ENCODE measurements at regions not wholly inside any gene's neighbourhood (a gene's known extent, or its start where the extent isn't known, plus 50 kb on each side); places are given as distances from the start of the nearest gene placed in this dataset.

DNA sequence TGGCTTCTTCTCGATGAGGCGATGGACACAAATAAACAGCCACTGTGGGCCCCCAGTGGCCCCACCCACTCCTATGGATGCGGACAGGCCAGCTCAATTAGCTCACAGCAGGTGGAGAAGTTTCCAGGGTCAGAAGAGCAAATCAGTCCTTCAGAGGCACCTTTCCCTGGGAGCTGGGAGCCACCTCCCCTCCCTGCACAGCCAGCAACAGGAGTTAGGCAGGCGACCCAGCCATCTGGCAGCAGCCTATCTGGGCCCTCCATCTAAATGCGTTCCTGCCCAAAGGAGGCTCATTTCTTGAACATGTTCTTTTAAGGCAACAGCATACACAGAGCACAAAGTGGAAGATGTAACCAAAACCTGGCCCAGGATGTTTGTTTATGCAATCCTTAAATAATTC, 211.9 kb upstream of the ARRDC4 start:
- TF ChIP-seq, protein P1, sequence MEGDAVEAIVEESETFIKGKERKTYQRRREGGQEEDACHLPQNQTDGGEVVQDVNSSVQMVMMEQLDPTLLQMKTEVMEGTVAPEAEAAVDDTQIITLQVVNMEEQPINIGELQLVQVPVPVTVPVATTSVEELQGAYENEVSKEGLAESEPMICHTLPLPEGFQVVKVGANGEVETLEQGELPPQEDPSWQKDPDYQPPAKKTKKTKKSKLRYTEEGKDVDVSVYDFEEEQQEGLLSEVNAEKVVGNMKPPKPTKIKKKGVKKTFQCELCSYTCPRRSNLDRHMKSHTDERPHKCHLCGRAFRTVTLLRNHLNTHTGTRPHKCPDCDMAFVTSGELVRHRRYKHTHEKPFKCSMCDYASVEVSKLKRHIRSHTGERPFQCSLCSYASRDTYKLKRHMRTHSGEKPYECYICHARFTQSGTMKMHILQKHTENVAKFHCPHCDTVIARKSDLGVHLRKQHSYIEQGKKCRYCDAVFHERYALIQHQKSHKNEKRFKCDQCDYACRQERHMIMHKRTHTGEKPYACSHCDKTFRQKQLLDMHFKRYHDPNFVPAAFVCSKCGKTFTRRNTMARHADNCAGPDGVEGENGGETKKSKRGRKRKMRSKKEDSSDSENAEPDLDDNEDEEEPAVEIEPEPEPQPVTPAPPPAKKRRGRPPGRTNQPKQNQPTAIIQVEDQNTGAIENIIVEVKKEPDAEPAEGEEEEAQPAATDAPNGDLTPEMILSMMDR (IDR thresholded peaks at IDR 0.05; ENCODE audit: low read depth, low read length), result no peak
- no peak overlapping the region for H3K4me3 ChIP-seq (replicated peaks in 1 of 2; ENCODE audit: low read depth in 2 of 2, low read length in 2 of 2)
- no peak for DNase-seq (ENCODE audit: low read depth in 2 of 2)

DNA sequence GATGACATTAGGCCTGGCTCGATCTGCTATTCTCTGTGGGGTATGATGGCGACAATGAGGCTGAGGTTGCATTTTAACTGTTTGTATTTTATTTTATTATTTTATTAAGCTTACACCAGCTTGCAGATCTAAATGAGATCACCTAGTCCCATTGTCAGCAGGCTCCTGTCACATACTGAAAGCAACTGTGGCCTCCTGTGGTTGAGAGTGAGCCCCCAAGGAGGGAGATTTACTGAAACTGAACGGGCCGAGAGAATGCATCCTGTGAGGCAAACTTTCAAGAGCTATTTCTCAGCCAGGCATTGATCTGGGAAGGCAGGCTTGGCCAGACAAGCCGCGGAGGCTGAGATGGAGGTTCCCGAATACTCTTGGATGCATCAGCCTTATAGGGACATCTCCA, 210.4 kb upstream of the ARRDC4 start:
- TF ChIP-seq, protein P1 (IDR thresholded peaks at IDR 0.05; ENCODE audit: low read depth, low read length), result no peak
- H3K4me3 ChIP-seq (replicated peaks in 1 of 2; ENCODE audit: low read depth in 2 of 2, low read length in 2 of 2), result no peak overlapping the region
- DNase-seq (ENCODE audit: low read depth in 2 of 2), result no peak

DNA sequence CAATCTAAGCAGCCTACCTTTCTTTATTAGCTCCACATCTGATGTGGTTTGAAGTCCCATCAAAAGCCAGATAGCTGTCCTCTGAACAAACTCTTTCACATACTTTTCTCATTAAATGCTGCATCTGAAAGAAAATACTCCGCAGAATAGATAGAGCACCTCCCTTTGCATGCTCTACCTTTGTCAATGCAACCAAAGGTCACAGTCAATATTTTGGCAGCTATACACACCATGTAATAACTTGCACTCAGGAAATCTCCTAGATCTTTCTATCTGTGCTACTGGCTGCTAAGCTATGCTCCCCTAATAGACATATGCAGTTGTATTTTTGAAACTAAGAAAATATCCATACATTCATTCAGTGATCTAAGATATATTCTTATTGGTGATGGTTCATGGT, 204.8 kb upstream of the ARRDC4 start:
- DNase-seq (ENCODE audit: low read depth in 2 of 2), result no peak
- TF ChIP-seq, protein P1 (IDR thresholded peaks at IDR 0.05; ENCODE audit: low read depth, low read length), result no peak
- no peak overlapping the region for H3K4me3 ChIP-seq (replicated peaks in 1 of 2; ENCODE audit: low read depth in 2 of 2, low read length in 2 of 2)

DNA sequence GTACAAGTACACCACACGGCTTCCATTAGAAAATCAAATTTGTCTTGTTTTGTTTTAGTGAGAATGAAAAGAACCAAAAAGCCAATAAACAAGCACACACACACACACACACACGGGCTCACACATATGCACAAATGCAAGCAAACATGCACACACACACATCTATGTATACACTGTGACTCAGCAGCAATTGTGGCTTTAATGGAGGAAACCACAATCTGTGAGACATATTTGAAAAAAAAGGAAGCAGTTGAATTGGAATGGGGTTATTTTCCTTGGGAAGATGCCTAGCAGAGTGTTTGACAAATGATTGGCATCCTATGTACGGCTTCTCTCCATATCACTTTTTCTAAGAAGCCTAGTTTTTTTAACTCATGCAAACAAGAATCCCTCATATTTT, 201.1 kb upstream of the ARRDC4 start:
- no peak overlapping the region for H3K4me3 ChIP-seq (replicated peaks in 1 of 2; ENCODE audit: low read depth in 2 of 2, low read length in 2 of 2)
- DNase-seq (ENCODE audit: low read depth in 2 of 2), result peak; percentile 31 to 52
- TF ChIP-seq, protein P1 (IDR thresholded peaks at IDR 0.05; ENCODE audit: low read depth, low read length), result no peak

DNA sequence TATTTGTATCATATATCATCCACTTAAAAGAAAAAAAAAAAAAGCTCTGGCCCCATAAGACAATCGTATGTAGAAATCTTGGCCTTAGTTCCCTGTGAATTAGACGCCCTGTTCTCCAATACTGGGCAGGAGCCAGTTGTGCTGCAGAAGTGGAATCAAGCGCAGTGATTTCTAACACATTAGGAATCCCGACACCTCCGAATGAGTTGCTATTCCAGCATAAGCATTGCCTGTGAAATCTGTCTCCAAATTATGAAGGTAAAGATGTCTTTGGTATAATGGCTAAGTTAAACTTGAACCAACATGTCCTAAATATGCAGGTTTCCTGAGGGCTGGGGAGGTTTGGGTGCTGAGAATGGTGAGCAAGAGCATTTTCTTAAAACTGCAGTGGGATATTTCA, 199.4 kb upstream of the ARRDC4 start:
- DNase-seq (ENCODE audit: low read depth in 2 of 2), result peak in 1 of 2 donors; percentile 33
- TF ChIP-seq, protein P1 (IDR thresholded peaks at IDR 0.05; ENCODE audit: low read depth, low read length), result no peak
- H3K4me3 ChIP-seq (replicated peaks in 1 of 2; ENCODE audit: low read depth in 2 of 2, low read length in 2 of 2), result no peak overlapping the region

DNA sequence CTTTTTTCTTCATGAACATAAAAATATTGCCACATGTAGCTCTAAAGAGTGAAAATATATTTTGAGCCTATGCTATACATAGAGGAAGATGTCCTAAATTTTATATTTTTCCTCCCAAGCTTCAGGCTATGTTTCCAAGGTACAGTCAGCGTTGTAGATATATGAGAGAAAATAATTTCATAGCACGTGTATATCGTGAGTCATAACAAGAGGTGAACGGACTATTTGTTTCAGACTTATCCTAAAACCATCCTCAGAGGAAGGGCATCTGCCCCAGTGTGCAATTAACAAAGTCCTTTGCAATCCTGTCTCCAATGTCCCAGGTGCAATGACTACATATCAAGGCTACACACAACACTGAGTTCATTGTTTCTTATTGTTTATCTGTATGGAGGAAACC, 177.3 kb upstream of the ARRDC4 start:
- H3K4me3 ChIP-seq (replicated peaks in 1 of 2; ENCODE audit: low read depth in 2 of 2, low read length in 2 of 2), result no peak overlapping the region
- TF ChIP-seq, protein P1 (IDR thresholded peaks at IDR 0.05; ENCODE audit: low read depth, low read length), result no peak
- DNase-seq (ENCODE audit: low read depth in 2 of 2), result no peak

DNA sequence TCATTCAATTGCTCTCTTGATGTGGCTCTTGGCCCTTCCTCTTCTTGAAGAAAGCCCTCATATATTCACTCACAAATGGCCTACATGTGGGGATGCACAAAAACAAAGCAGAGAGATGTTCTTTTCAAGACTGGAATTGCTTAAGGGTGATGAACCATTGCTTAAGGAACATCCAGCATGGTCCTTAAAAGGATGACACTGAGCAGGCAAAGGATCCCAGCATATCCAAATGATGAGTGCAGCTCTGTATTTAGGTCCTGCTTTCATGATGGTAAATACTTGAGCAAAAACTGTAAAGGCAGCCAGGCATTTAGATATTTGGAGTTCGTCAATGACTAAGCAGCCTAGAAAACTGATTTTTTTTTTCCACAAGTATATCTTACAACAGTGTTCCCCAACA, 173.8 kb upstream of the ARRDC4 start:
- no peak overlapping the region for H3K4me3 ChIP-seq (replicated peaks in 1 of 2; ENCODE audit: low read depth in 2 of 2, low read length in 2 of 2)
- DNase-seq (ENCODE audit: low read depth in 2 of 2), result no peak
- TF ChIP-seq, protein P1 (IDR thresholded peaks at IDR 0.05; ENCODE audit: low read depth, low read length), result no peak

Data from cardiac fibroblast (primary cell).